RWPE1 (cell line): ENCODE measurements at regions not wholly inside any gene's neighbourhood (a gene's known extent, or its start where the extent isn't known, plus 50 kb on each side); places are given as distances from the start of the nearest gene placed in this dataset.

ENCODE experiments used
- CTCF ChIA-PET: fragments of 350-600 bp; sonication (Branson Sonifier 250); formaldehyde crosslinking; extraction: SDS; loops from one replicate; lab custom pipeline; 2021; lab: Yijun Ruan, JAX
- POLR2A ChIA-PET: fragments of 400-600 bp; formaldehyde crosslinking; extraction: SDS; loops from one replicate; lab custom pipeline; 2020; ENCODE audit warnings: antibody characterized with exemption; ENCODE audit not compliant: low non-redundant PET; lab: Yijun Ruan, JAX
- DNase-seq: peaks from one replicate; pipeline ENCODE4 v3.0.0; 2012; ENCODE audit warnings: low spot score
- H3K27ac ChIP-seq: fragments of 450-650 bp; 2 replicates; pipeline ENCODE4 v1.5.1; 2017
- TF ChIP-seq, protein P1 (sequence below): fragments of 450-650 bp; conservative IDR thresholded peaks from 2 replicates; pipeline ENCODE4 v1.5.1; 2017; ENCODE audit warnings: low read depth, mild to moderate bottlenecking

DNA sequence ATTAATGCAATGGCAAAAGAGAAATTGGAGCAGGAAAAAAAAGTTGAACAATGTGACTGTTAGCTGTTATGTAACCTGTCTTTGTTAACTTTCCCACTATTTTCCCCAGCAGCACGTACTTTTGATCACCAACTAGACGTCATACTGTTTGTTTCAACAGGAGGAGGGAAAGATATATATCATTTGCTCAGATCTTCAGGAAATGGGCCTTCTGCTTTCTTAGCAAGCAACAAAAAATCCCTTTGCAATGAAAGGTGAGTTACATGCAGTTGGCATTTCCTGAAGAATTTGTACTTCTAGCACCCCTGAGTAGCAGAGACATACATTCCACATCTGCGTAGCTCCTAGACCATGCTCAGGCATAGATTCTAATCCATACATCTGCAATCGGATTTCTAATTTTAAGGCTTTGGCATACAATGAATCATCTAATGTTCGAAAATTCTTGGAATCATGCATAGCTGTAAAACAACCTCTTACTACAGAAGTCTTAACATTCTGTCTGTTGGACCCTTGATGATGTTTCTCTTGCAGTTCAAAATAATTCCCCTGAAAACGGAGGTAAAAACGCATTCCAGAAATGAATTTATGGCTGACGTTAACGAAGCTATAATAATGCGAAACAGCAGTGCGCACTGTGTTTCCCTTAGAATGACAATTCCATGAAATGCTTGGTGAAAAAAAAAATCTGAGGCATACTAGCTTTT lies 286.9 kb upstream of the MGMT start:
- ChIA-PET POLR2A (no interaction called here), CTCF (no interaction called here)
- TF ChIP-seq, protein P1, sequence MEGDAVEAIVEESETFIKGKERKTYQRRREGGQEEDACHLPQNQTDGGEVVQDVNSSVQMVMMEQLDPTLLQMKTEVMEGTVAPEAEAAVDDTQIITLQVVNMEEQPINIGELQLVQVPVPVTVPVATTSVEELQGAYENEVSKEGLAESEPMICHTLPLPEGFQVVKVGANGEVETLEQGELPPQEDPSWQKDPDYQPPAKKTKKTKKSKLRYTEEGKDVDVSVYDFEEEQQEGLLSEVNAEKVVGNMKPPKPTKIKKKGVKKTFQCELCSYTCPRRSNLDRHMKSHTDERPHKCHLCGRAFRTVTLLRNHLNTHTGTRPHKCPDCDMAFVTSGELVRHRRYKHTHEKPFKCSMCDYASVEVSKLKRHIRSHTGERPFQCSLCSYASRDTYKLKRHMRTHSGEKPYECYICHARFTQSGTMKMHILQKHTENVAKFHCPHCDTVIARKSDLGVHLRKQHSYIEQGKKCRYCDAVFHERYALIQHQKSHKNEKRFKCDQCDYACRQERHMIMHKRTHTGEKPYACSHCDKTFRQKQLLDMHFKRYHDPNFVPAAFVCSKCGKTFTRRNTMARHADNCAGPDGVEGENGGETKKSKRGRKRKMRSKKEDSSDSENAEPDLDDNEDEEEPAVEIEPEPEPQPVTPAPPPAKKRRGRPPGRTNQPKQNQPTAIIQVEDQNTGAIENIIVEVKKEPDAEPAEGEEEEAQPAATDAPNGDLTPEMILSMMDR, result no peak
- H3K27ac ChIP-seq, result no peak overlapping the region
- DNase-seq, result no peak

GRCh38 chr10:129184196-129184595 lies 282.8 kb upstream of the MGMT start:
- no peak overlapping the region for H3K27ac ChIP-seq
- ChIA-PET POLR2A (no interaction called here), CTCF (interaction anchor here (0.7 kb wide), 1 partner anchor 456 kb away, joined by 3 read pairs; no protein-coding TSS in a partner anchor)
- TF ChIP-seq, protein P1, result no peak
- DNase-seq, result no peak

- POLR2A ChIA-PET, result no interaction called here
- DNase-seq, result no peak
- CTCF ChIA-PET, result interaction anchor here (0.6 kb wide), 1 partner anchor 744 kb away, joined by 3 read pairs; no protein-coding TSS in a partner anchor
- no peak overlapping the region for H3K27ac ChIP-seq
- TF ChIP-seq, protein P1, result no peak
These were observed 279.7 kb upstream of the MGMT start for GRCh38 chr10:129187331-129187730.

DNA sequence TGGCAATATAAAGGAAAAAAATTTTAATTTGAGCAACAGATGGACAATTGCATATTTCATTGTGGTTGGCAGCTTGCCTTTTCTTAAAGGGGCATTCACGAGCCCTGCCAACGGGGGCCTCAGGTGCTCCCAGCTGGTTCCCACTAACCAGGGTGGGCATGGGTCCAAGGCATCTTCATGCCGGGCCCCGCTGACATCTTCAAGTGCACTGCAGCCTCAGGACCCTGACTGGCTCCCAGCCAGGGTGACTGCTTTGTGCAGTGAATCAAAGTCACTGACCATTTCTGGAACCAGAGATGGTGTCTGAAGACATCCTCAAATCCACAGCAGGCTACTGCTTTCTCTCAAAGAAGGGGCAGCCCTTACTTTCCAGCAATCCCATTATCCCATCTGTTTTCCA lies 275.2 kb upstream of the MGMT start:
- DNase-seq, result no peak
- ChIA-PET POLR2A (no interaction called here), CTCF (interaction anchor here (0.5 to 0.7 kb wide), 2 partner anchors 8 to 50 kb away, joined by 3 read pairs; no protein-coding TSS in a partner anchor)
- TF ChIP-seq, protein P1, result no peak
- no peak overlapping the region for H3K27ac ChIP-seq

GRCh38 chr10:129192344-129193128 lies 274.5 kb upstream of the MGMT start:
- TF ChIP-seq, protein P1, result no peak
- peak; percentile 7 for DNase-seq
- POLR2A ChIA-PET, result no interaction called here
- CTCF ChIA-PET, result no interaction called here
- H3K27ac ChIP-seq, result peak overlapping the region; percentile 35; the same call in 1 of the 2 replicates

DNA sequence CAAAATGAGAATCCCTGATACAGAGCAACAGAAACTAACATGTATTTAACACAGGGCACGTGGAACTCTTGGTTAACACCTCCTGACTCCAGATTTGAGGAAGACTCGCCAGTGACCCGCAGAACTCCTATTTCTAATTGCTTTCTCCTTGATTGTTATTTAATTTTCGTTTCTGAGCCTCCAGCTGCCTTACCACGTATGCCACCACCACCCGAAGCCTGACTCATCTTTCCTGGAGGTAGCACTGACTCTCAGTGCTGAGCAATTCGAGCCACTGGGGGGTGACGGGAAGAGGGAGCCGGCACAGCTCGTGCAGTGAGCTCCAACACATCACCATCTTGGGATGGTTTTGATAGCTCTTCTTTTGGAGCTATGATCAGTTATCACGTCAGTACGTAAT lies 273.9 kb upstream of the MGMT start:
- POLR2A ChIA-PET, result no interaction called here
- TF ChIP-seq, protein P1, result no peak
- peak overlapping the region; percentile 35; the same call in 1 of the 2 replicates for H3K27ac ChIP-seq
- no peak for DNase-seq
- CTCF ChIA-PET, result no interaction called here
